Gastroesophageal sphincter (tissue), 4 donors: ENCODE measurements at regions not wholly inside any gene's neighbourhood (a gene's known extent, or its start where the extent isn't known, plus 50 kb on each side); places are given as distances from the start of the nearest gene placed in this dataset.

Experiments used
- ATAC-seq: fragments of 150-250 bp; one replicate; pipeline ENCODE4 v1.9.1; 2016; ENCODE audit warnings: mild to moderate bottlenecking, moderate library complexity
- H3K27ac ChIP-seq, 4 donors: fragments of 200-600 bp; sonication (generic) in 3 of 4; 1 replicate in 3 of 4; 2 replicates in 1 of 4; pipeline ENCODE4 v1.5.1; 2016 to 2019
- H3K27me3 ChIP-seq: fragments of 200-600 bp; sonication (generic); one replicate; pipeline ENCODE4 v1.5.1; 2019
- H3K36me3 ChIP-seq, 2 donors: fragments of 200-600 bp; sonication (generic); one replicate each; pipeline ENCODE4 v1.5.1; 2019; ENCODE audit warnings: control low read depth in 1 of 2
- H3K4me1 ChIP-seq, 3 donors: fragments of 200-600 bp; sonication (generic); 1 replicate in 2 of 3; 2 replicates in 1 of 3; pipeline ENCODE4 v1.5.1; 2016 to 2019; ENCODE audit warnings: control low read depth in 2 of 3
- H3K4me3 ChIP-seq, 2 donors: fragments of 200-600 bp; sonication (generic); one replicate each; pipeline ENCODE4 v1.5.1; 2019; ENCODE audit warnings: mild to moderate bottlenecking in 1 of 2, moderate library complexity in 1 of 2
- H3K9me3 ChIP-seq, 3 donors: fragments of 200-600 bp; sonication (generic); one replicate each; pipeline ENCODE4 v1.5.1; 2017 to 2019; ENCODE audit warnings: control low read depth in 2 of 3
- EP300 ChIP-seq: sonication (generic); formaldehyde crosslinking; IDR thresholded peaks from one replicate; pipeline ENCODE4 v1.6.1; 2017; ENCODE audit warnings: antibody characterized with exemption, mild to moderate bottlenecking
- POLR2A ChIP-seq, 2 donors: fragments of 450-650 bp; IDR thresholded peaks; one replicate each; pipeline ENCODE4 v1.6.1; 2017; ENCODE audit warnings: antibody characterized with exemption in 2 of 2, mild to moderate bottlenecking in 2 of 2, moderate library complexity in 1 of 2
- POLR2AphosphoS5 ChIP-seq: sonication (generic); formaldehyde crosslinking; IDR thresholded peaks from one replicate; pipeline ENCODE4 v1.6.1; 2017; ENCODE audit warnings: antibody characterized with exemption
- WGBS, 2 donors: methylation state at CpG; one replicate each; pipeline ENCODE4 v1.1.5; 2018; ENCODE audit warnings: low coverage in 1 of 2; 5-methylcytosine and 5-hydroxymethylcytosine counted together
- TF ChIP-seq, protein P1 (sequence below), 4 experiments: fragments of 200-600 bp in 2 of 4; fragments of 450-650 bp in 2 of 4; sonication (generic) in 1 of 4; IDR thresholded peaks; one replicate each; pipeline ENCODE4 v1.5.1; 2017 to 2019; ENCODE audit warnings: antibody characterized with exemption in 4 of 4, mild to moderate bottlenecking in 2 of 4, moderate library complexity in 2 of 4

DNA sequence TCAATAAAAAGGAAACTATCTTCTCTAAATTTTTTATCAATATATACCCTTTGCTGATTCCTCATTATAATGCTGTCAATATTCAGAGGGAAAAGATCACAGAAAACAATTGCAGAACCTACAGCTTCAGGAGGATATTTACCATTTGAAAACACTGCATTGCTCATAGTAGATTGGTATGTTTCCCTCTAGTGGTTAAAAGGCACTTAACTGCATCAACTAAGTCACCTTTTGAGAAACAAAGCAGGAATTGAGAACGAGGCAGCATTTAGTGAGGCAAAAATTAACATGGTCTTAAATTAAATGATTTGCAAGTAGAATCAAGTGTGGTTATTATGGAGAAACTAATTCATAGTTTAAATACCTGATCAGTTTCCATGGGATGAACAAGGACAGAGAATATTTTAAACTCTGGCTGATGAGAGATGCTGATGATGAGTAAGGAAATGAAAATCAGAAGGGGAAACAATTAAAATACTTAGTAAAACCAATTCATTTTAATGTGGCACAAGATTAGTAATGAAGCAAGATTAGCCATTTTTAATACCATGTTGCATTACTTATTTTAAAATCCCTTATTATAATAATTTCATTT is 642.1 kb downstream of the EPHA7 start:
- no peak for ATAC-seq
- Histone ChIP-seq H3K27ac (no peak overlapping the region), H3K9me3 (no peaks in the 10 kb centered on the region), H3K36me3 (no peaks in the 10 kb centered on the region), H3K4me1 (peaks cover 0 to 11% (median 0%) of the 10 kb centered on the region in 3 donors), H3K4me3 (no peak overlapping the region), H3K27me3 (no peaks in the 10 kb centered on the region)
- no peak for TF ChIP-seq POLR2A (IDR thresholded peaks at IDR 0.05)
- TF ChIP-seq, protein P1, sequence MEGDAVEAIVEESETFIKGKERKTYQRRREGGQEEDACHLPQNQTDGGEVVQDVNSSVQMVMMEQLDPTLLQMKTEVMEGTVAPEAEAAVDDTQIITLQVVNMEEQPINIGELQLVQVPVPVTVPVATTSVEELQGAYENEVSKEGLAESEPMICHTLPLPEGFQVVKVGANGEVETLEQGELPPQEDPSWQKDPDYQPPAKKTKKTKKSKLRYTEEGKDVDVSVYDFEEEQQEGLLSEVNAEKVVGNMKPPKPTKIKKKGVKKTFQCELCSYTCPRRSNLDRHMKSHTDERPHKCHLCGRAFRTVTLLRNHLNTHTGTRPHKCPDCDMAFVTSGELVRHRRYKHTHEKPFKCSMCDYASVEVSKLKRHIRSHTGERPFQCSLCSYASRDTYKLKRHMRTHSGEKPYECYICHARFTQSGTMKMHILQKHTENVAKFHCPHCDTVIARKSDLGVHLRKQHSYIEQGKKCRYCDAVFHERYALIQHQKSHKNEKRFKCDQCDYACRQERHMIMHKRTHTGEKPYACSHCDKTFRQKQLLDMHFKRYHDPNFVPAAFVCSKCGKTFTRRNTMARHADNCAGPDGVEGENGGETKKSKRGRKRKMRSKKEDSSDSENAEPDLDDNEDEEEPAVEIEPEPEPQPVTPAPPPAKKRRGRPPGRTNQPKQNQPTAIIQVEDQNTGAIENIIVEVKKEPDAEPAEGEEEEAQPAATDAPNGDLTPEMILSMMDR (IDR thresholded peaks at IDR 0.05): peak in 3 of 4 experiments; percentile 43 to 61 (median 49)
- WGBS, 2 donors: 11 to 18% methylated on average over 1 of the region's 1 CpG

DNA sequence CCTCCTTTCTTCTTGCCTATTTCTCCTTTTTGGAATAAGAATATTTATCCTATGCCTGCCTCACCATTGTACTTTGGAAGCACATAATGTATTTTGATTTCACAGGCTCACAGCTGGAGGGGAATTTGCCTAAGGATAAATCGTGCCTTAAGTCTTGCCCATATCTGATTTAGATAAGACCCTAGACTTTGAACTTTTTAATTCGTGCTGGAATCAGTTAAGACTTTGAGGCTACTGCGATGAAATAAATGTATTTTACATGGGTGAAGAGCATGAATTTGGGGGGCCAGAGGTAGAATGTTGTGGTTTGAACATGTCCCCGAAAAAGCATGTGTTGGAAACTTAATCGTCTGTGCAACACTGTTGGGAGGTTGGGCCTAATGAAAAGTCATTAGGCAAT is 648.8 kb downstream of the EPHA7 start:
- ATAC-seq: no peak
- Histone ChIP-seq H3K4me3 (no peak overlapping the region), H3K27me3 (no peaks in the 10 kb centered on the region), H3K9me3 (no peaks in the 10 kb centered on the region), H3K4me1 (no peaks in the 10 kb centered on the region), H3K36me3 (no peaks in the 10 kb centered on the region), H3K27ac (no peak overlapping the region)
- no peak for TF ChIP-seq POLR2AphosphoS5
- TF ChIP-seq POLR2A (IDR thresholded peaks at IDR 0.05): no peak
- TF ChIP-seq, protein P1 (IDR thresholded peaks at IDR 0.05): no peak
- no peak for TF ChIP-seq EP300
- 71 to 84% methylated on average over 2 to 5 of the region's 5 CpGs for WGBS, 2 donors

DNA sequence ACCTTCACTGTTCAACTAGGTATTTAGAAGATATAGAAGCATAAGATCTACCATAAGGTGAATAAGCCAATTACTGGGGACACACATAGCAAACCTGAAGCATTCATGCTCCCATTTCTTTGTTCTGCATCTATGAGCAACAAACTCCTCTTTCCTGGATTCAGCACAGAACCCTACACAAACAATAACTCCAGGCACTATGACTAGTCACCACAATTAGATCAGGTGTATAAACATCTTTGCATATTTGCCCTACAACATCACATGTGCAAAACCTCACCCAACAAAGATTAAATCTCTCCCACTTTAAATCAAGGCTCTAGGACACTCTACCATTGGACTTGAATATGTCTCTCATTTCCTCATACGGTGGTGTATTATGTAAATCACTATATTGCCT is 652.3 kb downstream of the EPHA7 start:
- ATAC-seq: no peak
- peaks cover 0 to 17% (median 2%) of the 10 kb centered on the region in 3 donors for H3K4me1 ChIP-seq
- TF ChIP-seq POLR2A (IDR thresholded peaks at IDR 0.05) (no peak), POLR2AphosphoS5 (no peak), EP300 (no peak)
- TF ChIP-seq, protein P1 (IDR thresholded peaks at IDR 0.05): no peak
- H3K4me3 ChIP-seq: no peak overlapping the region
- no peaks in the 10 kb centered on the region for H3K27me3 ChIP-seq
- 92 to 100% methylated on average over 1 of the region's 1 CpG for WGBS, 2 donors
- no peaks in the 10 kb centered on the region for H3K36me3 ChIP-seq
- H3K27ac ChIP-seq: no peak overlapping the region
- H3K9me3 ChIP-seq: no peaks in the 10 kb centered on the region

DNA sequence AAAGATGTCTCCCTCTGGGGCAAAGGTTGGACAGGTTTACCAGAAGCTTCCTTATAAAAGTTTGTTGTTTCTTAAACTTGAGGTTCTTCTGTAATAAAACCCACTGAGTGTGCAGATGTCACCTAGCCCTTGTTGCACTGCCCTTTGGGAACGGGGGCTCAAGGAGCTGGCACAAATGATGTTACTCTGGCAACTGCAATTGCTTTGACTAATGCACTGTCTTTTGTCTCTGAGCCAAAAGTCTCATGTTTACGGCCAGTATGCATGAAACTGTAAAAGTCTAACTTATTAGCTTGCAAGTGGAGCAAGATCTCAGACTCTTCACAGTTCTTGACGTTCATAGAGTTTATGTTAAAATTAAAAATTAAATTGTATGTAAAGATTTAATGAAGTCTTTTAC is 655.7 kb downstream of the EPHA7 start:
- Histone ChIP-seq H3K27me3 (no peaks in the 10 kb centered on the region), H3K27ac (no peak overlapping the region), H3K9me3 (no peaks in the 10 kb centered on the region), H3K4me3 (no peak overlapping the region), H3K4me1 (peaks cover 0 to 21% (median 5%) of the 10 kb centered on the region in 3 donors), H3K36me3 (no peaks in the 10 kb centered on the region)
- WGBS, 2 donors: 36 to 56% methylated on average over 3 of the region's 3 CpGs
- no peak for ATAC-seq
- TF ChIP-seq POLR2AphosphoS5 (no peak), EP300 (no peak), POLR2A (IDR thresholded peaks at IDR 0.05) (no peak)
- TF ChIP-seq, protein P1 (IDR thresholded peaks at IDR 0.05): no peak

DNA sequence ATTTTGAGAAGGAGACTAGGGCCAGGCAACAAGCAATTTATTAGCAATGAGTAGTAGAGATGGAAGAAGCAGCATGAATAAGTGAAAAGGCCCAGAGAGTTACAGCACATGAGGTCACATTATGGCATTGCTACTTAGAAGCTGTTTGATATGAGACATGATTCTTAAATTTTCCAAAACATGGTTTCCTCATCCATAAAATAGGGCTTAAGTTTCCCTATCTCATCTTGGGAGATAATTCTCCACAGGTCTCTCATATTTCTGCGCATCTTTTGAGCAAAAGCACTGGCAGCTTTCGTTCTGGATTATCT is 656.1 kb downstream of the EPHA7 start:
- H3K4me3 ChIP-seq: no peak overlapping the region
- H3K36me3 ChIP-seq: no peaks in the 10 kb centered on the region
- ATAC-seq: no peak
- H3K27me3 ChIP-seq: no peaks in the 10 kb centered on the region
- peaks cover 0 to 21% (median 5%) of the 10 kb centered on the region in 3 donors for H3K4me1 ChIP-seq
- peak overlapping the region in 1 of 4 donors; percentile 12 for H3K27ac ChIP-seq
- WGBS, 2 donors: 50 to 82% methylated on average over 2 of the region's 2 CpGs
- TF ChIP-seq, protein P1 (IDR thresholded peaks at IDR 0.05): no peak
- TF ChIP-seq POLR2AphosphoS5: no peak
- no peaks in the 10 kb centered on the region for H3K9me3 ChIP-seq
